Stimulated activated CD8-positive, alpha-beta memory T cell treated with anti-CD3 and anti-CD28 coated beads, Interleukin-4, amount 100 ng/mL, for 24 hours (primary cell): ENCODE measurements at regions not wholly inside any gene's neighbourhood (a gene's known extent, or its start where the extent isn't known, plus 50 kb on each side); places are given as distances from the start of the nearest gene placed in this dataset.

Experiments used
- DNase-seq: peaks from one replicate; pipeline ENCODE4 v3.0.0-alpha.2; 2020; ENCODE audit warnings: low read depth

- no peak for DNase-seq
Observed at GRCh38 chr2:180461761-180462160, 454.7 kb upstream of the CWC22 start.

GRCh38 chr2:180456801-180457200 is 449.7 kb upstream of the CWC22 start:
- DNase-seq: no peak

- no peak for DNase-seq
Observed at GRCh38 chr2:180450841-180451240, 443.7 kb upstream of the CWC22 start.

GRCh38 chr2:180449171-180449915 is 442.2 kb upstream of the CWC22 start:
- no peak for DNase-seq

GRCh38 chr2:180446492-180446891 is 439.4 kb upstream of the CWC22 start:
- DNase-seq: no peak

- no peak for DNase-seq
Observed at GRCh38 chr2:180443888-180444287, 436.8 kb upstream of the CWC22 start.

- DNase-seq: no peak
Observed at GRCh38 chr2:180442860-180443644, 436.0 kb upstream of the CWC22 start.

GRCh38 chr2:180419212-180419611 is 412.1 kb upstream of the CWC22 start:
- DNase-seq: no peak

- no peak for DNase-seq
Observed at GRCh38 chr2:180416627-180417026, 409.5 kb upstream of the CWC22 start.

GRCh38 chr2:180413336-180413735 is 406.2 kb upstream of the CWC22 start:
- no peak for DNase-seq

- DNase-seq: no peak
Observed at GRCh38 chr2:180412219-180412618, 405.1 kb upstream of the CWC22 start.

GRCh38 chr2:180411661-180412060 is 404.6 kb upstream of the CWC22 start:
- no peak for DNase-seq

GRCh38 chr2:180406687-180407086 is 399.6 kb upstream of the CWC22 start:
- no peak for DNase-seq

GRCh38 chr2:180405520-180405919 is 398.4 kb upstream of the CWC22 start:
- DNase-seq: no peak

GRCh38 chr2:180394305-180394704 is 387.2 kb upstream of the CWC22 start:
- DNase-seq: no peak

GRCh38 chr2:180385601-180386201 is 378.6 kb upstream of the CWC22 start:
- no peak for DNase-seq

- no peak for DNase-seq
Observed at GRCh38 chr2:180376066-180376465, 369.0 kb upstream of the CWC22 start.

- no peak for DNase-seq
Observed at GRCh38 chr2:180374502-180375281, 367.6 kb upstream of the CWC22 start.

- no peak for DNase-seq
Observed at GRCh38 chr2:180370511-180371205, 363.6 kb upstream of the CWC22 start.

- DNase-seq: no peak
Observed at GRCh38 chr2:180368881-180369280, 361.8 kb upstream of the CWC22 start.

GRCh38 chr2:180367815-180368214 is 360.7 kb upstream of the CWC22 start:
- no peak for DNase-seq

GRCh38 chr2:180366481-180366880 is 359.4 kb upstream of the CWC22 start:
- DNase-seq: no peak
